B cell (primary cell): ENCODE measurements at regions not wholly inside any gene's neighbourhood (a gene's known extent, or its start where the extent isn't known, plus 50 kb on each side); places are given as distances from the start of the nearest gene placed in this dataset.

Experiments used
- EZH2 ChIP-seq: IDR thresholded peaks from 2 replicates; pipeline ENCODE4 v1.6.1; 2012; ENCODE audit warnings: borderline replicate concordance, low read depth, mild to moderate bottlenecking, moderate library complexity, low read length; ENCODE audit not compliant: insufficient read depth, poor library complexity, severe bottlenecking
- TF ChIP-seq, protein P1 (sequence below): fragments of 200-600 bp; IDR thresholded peaks from one replicate; pipeline ENCODE4 v1.8.0; 2022; ENCODE audit warnings: antibody characterized with exemption, mild to moderate bottlenecking

DNA sequence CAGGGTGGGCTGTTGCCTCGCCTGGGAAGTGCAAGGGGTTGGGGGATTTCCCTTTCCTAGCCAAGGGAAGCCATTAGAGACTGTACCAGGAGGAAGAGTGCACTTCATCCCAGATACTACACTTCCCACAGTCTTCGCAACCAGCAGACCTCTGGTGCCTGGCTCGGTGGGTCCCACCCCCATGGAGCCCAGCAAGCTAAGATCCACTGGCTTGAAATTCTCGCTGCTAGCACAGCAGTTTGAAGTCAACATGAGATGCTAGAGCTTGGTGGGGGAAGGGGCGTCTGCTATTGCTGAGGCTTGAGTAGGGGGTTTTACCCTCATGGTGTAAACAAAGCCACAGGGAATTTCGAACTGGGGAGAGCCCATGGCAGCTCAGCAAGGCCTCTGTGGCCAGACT, 586.4 kb downstream of the HTR1A start:
- TF ChIP-seq, protein P1, sequence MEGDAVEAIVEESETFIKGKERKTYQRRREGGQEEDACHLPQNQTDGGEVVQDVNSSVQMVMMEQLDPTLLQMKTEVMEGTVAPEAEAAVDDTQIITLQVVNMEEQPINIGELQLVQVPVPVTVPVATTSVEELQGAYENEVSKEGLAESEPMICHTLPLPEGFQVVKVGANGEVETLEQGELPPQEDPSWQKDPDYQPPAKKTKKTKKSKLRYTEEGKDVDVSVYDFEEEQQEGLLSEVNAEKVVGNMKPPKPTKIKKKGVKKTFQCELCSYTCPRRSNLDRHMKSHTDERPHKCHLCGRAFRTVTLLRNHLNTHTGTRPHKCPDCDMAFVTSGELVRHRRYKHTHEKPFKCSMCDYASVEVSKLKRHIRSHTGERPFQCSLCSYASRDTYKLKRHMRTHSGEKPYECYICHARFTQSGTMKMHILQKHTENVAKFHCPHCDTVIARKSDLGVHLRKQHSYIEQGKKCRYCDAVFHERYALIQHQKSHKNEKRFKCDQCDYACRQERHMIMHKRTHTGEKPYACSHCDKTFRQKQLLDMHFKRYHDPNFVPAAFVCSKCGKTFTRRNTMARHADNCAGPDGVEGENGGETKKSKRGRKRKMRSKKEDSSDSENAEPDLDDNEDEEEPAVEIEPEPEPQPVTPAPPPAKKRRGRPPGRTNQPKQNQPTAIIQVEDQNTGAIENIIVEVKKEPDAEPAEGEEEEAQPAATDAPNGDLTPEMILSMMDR = no peak
- TF ChIP-seq EZH2 = no peak
